ENCODE measurements at regions not wholly inside any gene's neighbourhood (a gene's known extent, or its start where the extent isn't known, plus 50 kb on each side); places are given as distances from the start of the nearest gene placed in this dataset.

DNA sequence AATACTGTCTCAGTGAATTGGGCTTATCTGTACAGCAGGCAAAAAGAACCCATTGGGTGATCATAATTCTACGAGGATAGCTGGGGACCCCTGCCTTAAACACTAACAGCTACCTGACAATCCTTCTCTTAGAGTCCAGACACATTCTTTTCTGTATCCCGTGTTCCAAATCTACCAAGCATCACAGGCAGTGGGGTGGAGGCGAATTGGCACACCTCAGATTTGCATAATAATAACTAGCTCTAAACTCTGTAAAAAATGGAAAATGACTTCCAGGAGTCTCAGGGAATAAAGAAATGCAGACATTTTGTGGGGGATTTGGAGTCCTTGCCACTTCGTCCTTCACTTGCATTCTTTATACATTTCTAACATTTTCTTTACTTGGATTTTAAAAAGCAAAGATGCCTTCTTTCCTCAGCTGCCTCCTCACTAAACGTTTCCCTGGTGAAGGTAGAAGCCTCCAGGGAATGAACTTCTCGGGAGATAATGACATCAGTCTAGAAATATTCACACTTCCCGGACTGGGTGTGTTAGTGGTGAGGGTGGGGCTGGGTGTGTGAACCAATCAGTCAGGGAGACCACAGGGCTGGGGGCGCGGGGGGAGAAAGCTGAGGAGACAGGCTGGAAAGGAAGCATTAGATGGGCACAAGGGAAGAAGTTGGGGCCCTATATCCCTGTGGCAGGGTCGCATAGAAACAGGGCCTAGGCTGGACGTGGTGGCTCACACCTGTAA is 59.1 kb upstream of the BOD1L2 start:
- peak; percentile 87 for DNase-seq (ENCODE audit: low read depth)

DNA sequence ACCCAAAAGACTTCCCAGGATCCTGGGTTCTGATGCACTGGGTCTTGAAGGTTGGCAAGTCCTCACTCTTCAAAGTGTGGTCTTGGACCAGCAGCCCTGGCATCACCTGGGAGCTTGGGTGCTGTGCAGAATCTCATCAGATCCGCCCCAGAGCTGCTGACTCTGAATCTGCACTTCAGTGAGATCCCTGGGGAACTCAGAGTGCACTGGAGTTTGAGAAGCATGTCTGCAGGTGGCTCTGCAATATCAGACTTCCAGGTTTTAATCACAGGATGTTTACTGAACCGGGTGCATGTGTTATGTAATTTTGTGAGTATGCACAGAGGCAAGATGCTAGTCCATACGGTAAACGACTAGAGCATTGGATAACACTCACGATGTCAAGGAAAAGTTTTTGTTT is 58.0 kb upstream of the BOD1L2 start:
- no peak for DNase-seq (ENCODE audit: low read depth)

DNA sequence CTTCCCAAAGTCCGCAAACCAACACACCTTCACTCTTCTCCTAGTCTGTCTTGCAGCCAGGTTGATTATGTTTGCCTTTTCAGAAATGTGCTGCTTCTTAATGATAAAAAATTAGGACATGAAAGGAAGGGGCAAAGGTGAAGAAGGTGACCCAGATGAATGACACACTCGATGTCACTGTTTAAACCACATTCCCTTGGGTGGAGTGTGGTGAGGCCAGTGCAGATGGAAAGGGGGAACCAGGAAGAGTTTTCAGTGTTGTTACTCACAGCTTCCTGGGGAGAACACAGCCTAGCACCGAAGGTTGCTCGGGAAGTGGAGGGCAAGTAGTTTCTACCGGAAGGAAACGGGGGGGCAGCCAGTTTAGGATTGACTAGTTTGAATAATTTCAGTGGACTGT is 57.2 kb upstream of the BOD1L2 start:
- no peak for DNase-seq (ENCODE audit: low read depth)

DNA sequence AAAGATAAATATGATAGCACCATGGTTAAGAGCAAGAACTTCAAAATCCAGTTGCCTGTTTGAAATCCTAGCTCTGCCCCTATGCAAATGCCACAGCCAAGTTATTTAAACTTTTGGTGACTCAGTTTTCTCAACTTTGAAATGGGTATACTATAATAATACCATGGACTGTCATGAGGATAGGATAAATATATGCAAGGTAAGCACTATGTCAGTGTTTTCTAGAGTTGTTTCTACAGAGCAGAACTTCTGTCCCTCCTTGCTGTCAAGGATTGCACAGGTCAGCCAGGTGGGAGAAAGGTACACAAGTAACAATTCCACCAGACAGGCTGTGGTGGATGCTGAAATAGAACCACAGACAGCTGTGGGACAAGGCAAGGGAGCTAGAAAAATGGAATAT is 55.7 kb upstream of the BOD1L2 start:
- DNase-seq (ENCODE audit: low read depth): no peak

DNA sequence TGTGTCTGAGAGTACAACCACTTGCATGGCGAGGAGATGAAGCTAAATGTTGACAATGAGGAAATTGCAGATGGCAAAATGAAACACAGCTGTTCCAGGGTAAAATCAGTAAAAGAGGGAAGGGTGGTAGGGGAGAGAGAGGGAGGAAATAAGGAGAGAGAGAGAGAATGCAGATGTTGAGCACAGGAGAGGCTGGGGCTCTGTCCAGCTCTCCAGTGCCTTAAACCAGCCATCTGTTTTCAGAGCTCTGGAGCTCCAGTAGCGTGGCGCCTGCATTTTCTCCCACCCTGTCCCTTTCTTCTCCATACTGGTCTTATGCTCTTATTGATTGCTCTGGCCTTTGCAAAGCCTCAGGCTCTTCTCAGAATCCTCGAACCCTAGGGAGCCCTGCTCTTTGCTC is 52.7 kb upstream of the BOD1L2 start:
- no peak for DNase-seq (ENCODE audit: low read depth)

DNA sequence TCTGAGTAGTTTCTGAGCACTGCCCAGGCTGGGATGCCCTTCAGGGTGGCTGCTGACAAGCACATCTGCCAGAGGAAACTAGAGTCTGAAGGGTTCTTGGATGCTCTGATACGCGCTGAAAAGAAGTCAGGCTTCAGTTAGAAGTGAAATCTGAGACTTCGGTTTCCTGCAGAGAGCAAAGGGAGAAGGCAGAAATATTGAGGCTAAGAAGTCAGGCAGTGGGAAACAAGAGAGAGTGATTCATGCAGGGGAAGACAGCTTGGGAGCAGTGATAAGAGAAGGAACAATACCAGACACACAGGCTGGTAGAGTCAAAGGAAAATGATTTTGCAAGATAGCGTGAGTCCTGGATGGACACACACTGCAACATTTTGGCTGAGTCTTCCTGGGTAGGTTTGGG is 51.0 kb upstream of the BOD1L2 start:
- DNase-seq (ENCODE audit: low read depth): peak; percentile 64
